MM.1S (cell line): ENCODE measurements at regions not wholly inside any gene's neighbourhood (a gene's known extent, or its start where the extent isn't known, plus 50 kb on each side); places are given as distances from the start of the nearest gene placed in this dataset.
"Not testable (repeated sequence)": the region's sequence is repeated elsewhere in the genome, so short reads cannot be mapped to it uniquely, and the experiment has no call there.

Source experiments
- EZH2phosphoT487 ChIP-seq: fragments of 300-600 bp; sonication (generic); IDR thresholded peaks from 2 replicates; pipeline ENCODE4 v1.6.1; 2018; ENCODE audit warnings: antibody characterized with exemption, low read length
- TF ChIP-seq, protein P1 (sequence below): fragments of 300-600 bp; sonication (generic); IDR thresholded peaks from 2 replicates; pipeline ENCODE4 v1.5.1; 2016; ENCODE audit warnings: antibody characterized with exemption, low read length, mixed read lengths

DNA sequence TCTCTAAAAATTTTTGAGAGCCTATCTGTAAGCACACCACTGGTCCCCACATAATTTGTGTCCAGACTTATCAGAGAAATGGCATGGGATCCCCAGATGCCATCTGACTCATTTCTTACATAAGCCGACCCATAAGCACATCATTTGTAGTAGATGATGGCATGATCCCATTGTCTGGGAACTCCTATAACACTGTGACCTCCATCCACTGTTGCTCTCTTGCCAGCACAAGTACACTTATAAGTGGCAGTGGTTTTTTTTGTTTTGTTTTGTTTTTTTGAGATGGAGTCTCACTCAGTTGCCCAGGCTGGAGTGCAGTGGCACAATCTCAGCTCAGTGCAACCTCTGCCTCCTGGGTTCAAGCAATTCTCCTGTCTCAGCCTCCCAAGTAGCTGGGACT is 350.7 kb upstream of the ZFHX3 start:
- TF ChIP-seq EZH2phosphoT487: not testable (repeated sequence)
- TF ChIP-seq, protein P1, sequence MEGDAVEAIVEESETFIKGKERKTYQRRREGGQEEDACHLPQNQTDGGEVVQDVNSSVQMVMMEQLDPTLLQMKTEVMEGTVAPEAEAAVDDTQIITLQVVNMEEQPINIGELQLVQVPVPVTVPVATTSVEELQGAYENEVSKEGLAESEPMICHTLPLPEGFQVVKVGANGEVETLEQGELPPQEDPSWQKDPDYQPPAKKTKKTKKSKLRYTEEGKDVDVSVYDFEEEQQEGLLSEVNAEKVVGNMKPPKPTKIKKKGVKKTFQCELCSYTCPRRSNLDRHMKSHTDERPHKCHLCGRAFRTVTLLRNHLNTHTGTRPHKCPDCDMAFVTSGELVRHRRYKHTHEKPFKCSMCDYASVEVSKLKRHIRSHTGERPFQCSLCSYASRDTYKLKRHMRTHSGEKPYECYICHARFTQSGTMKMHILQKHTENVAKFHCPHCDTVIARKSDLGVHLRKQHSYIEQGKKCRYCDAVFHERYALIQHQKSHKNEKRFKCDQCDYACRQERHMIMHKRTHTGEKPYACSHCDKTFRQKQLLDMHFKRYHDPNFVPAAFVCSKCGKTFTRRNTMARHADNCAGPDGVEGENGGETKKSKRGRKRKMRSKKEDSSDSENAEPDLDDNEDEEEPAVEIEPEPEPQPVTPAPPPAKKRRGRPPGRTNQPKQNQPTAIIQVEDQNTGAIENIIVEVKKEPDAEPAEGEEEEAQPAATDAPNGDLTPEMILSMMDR: not testable (repeated sequence)
